ENCODE measurements at regions not wholly inside any gene's neighbourhood (a gene's known extent, or its start where the extent isn't known, plus 50 kb on each side); places are given as distances from the start of the nearest gene placed in this dataset.

GRCh38 chr6:6420107-6420506 lies 99.6 kb upstream of the F13A1 start:
- H3K4me3 ChIP-seq (ENCODE audit: low read depth, low read length): no peak overlapping the region
- DNase-seq (ENCODE audit: low read depth): no peak
- no peak for TF ChIP-seq CTCF (IDR thresholded peaks at IDR 0.05; ENCODE audit: insufficient read depth, low read depth, low read length, missing control alignments)

GRCh38 chr6:6434151-6434550 lies 113.7 kb upstream of the F13A1 start:
- TF ChIP-seq CTCF (IDR thresholded peaks at IDR 0.05; ENCODE audit: insufficient read depth, low read depth, low read length, missing control alignments): no peak
- no peak for DNase-seq (ENCODE audit: low read depth)
- no peak overlapping the region for H3K4me3 ChIP-seq (ENCODE audit: low read depth, low read length)

- no peak for TF ChIP-seq CTCF (IDR thresholded peaks at IDR 0.05; ENCODE audit: insufficient read depth, low read depth, low read length, missing control alignments)
- no peak overlapping the region for H3K4me3 ChIP-seq (ENCODE audit: low read depth, low read length)
- no peak for DNase-seq (ENCODE audit: low read depth)
Measured at GRCh38 chr6:6434723-6435122, 114.3 kb upstream of the F13A1 start.

- H3K4me3 ChIP-seq (ENCODE audit: low read depth, low read length): no peak overlapping the region
- DNase-seq (ENCODE audit: low read depth): no peak
- no peak for TF ChIP-seq CTCF (IDR thresholded peaks at IDR 0.05; ENCODE audit: insufficient read depth, low read depth, low read length, missing control alignments)
Measured at GRCh38 chr6:6436366-6436765, 115.9 kb upstream of the F13A1 start.

GRCh38 chr6:6436946-6437345 lies 116.5 kb upstream of the F13A1 start:
- H3K4me3 ChIP-seq (ENCODE audit: low read depth, low read length): no peak overlapping the region
- DNase-seq (ENCODE audit: low read depth): no peak
- TF ChIP-seq CTCF (IDR thresholded peaks at IDR 0.05; ENCODE audit: insufficient read depth, low read depth, low read length, missing control alignments): no peak

- TF ChIP-seq CTCF (IDR thresholded peaks at IDR 0.05; ENCODE audit: insufficient read depth, low read depth, low read length, missing control alignments): no peak
- no peak for DNase-seq (ENCODE audit: low read depth)
- H3K4me3 ChIP-seq (ENCODE audit: low read depth, low read length): no peak overlapping the region
Measured at GRCh38 chr6:6438286-6438685, 117.8 kb upstream of the F13A1 start.

GRCh38 chr6:6439778-6440177 lies 119.3 kb upstream of the F13A1 start:
- TF ChIP-seq CTCF (IDR thresholded peaks at IDR 0.05; ENCODE audit: insufficient read depth, low read depth, low read length, missing control alignments): no peak
- peak; percentile 26 for DNase-seq (ENCODE audit: low read depth)
- H3K4me3 ChIP-seq (ENCODE audit: low read depth, low read length): no peak overlapping the region
